GM04504 (cell line): ENCODE measurements at regions not wholly inside any gene's neighbourhood (a gene's known extent, or its start where the extent isn't known, plus 50 kb on each side); places are given as distances from the start of the nearest gene placed in this dataset.

Experiments
- DNase-seq: peaks from one replicate; pipeline ENCODE4 v3.0.0-alpha.2; 2012; ENCODE audit warnings: low read depth

DNA sequence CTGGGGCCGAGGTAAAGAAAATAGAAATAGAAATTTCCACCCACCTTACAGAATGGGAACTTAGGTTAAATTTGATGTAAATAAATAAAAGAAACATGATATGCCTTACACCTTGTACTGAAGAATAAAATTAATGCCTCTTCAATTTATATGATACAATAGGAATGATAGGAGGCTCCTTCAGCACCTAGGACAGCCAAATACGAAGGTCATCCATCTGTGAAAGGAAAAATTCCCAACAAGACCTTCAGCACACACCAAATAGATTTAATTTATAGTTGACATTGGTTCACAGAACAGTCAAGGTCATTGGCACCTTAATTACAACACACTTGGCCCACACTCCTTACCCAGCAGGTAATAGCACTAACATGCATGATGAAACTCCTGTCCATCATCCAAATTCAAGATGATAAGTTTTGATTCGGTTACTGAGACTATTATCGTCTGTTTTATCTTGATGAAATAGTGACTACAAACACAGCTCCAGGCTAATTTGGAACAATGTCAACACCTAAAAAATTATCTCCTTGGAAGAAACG lies 250.9 kb downstream of the SNX13 start:
- no peak for DNase-seq

DNA sequence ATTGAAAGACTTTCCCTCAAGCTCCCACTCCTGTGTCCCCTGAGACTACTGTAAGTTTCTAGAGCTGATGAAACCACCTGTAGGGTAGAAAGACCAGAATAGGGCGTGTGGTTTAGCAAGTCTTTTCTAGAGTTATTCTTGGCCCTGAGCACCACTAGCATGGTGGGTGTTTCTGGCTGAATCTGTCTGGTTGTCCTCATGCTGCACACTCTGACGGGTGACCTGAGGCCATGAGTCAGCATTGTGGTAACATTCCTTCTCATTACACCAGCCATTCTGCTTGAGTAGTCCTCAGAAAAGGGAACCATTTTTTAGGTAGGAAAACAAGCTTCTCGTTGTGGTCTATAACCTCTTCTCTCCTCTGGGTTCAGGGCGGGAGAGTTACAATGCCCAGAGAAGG lies 250.3 kb downstream of the SNX13 start:
- DNase-seq = no peak

DNA sequence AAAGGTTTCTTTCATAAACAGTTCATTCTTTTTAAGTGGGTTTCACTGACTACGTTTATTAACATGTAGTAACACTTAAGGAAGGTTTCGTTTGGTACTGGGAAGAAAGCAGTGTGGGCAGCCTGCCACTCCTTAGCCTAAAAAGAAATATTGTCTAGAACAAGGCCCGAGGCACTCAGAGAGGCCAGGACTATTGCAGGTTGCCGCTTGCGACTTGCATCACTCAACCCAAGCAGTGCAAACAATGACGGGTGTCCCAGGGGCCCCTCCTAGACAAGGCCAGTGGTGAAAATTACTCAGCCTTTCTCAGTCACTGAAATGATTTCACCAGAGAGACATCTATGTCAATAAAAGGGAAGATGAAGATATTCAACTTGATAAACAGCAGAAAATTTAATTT lies 243.9 kb downstream of the SNX13 start:
- no peak for DNase-seq

DNA sequence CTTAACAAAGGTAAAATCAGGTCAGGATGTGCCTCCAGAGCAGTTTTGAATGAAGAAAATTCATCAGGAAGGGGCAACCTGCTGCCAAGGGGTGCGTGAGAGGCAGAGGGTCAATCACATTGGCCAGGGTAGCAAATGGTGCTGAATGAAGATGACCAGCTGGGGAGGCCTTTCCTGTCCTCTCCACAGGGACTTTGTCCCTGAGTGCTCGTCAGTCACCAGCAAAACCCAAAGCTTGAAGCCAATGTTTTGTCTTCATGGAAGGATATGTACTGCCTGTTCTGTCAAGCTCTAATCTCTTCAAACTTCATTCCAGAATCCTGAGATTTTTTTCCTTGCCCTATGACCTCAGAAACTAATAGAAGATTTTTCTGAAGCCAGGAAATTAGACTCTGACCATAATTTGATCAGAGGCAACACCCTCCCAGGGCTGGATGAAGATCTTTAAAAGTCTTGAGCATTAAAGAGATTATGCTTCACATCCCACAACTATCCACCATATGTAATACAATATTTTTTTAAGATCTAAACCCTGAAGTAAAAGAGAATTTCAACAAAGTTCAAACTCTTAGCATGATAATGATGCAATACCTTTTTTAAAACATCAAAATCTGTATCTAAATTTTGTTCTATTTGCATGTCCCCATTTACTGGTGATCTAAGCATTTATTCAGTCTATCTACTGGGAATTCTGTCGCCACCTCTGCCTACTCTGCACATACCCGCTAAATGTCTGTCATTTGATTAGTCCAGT lies 243.0 kb downstream of the SNX13 start:
- no peak for DNase-seq

DNA sequence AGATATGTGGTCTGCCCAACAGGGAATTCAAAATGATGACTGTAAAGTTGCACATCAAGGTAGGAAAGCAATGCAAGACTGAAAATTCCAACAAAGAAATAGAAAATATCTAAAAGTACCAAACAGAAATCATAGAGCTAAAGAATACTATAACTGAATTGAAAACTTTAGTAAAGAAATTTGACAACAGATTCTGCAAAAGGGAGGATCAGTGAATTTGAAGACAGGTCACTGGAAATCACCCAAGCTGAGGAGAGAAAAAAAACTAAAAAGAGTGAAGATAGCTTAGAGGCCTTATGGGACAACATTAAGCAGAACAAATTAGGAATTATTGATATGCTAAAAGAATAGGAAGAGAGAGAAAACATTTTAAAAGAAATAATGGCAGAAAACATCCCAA lies 240.6 kb downstream of the SNX13 start:
- no peak for DNase-seq

DNA sequence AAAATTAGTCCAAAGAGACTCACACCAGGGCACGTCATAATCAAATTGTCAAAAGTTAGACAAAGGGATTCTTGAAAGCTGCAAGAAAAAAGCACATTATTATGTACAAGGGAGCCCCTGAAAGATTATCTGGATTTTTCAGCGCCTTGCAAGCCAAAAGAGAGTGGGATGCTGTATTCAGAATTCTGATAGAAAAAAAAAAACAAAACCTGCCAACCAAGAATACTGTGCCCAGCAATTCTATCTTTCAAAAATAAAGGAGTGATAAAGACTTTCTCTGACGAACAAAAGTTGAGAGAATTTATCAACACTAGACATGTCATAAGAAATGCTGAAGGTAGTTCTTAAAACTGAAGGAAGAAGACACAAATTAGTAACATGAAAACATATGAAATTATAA lies 240.2 kb downstream of the SNX13 start:
- DNase-seq = no peak

DNA sequence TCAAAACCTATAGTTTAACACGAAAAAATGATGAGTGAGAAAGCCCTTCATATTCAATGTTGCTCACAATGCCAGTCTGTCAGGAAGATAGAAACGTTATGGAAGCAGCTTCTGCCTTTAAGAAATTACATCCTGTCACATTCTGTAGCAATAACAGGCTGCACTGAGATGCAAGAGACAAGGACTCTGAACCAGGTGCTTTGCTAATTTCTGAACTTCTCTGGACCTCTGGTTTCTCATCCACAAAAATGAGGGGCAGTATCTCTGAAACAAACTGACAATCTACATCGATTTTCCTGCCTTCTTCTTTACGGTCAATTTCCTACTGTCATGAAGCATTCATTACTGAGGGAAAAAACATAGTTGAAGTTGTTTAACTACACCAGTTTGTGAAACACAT lies 234.0 kb downstream of the SNX13 start:
- no peak for DNase-seq

DNA sequence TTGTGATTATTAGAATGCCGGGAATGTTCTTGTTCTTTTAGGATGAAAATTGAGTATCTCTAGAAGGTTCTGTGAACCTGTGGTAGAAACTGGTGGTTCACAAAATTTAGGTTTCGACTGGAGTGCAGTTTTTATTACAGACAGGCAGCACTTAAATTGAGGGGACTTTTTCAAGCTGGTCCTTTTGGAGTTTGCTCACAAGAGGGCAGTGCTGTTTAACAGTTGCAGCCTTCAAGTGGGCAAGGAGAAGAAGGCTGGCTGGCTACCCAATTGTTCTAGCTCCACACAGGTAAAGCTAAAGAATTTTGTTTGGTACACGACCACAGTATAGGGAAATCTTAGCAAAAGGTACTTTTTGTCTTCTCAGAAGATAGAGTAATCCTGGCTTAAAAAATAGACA lies 233.6 kb downstream of the SNX13 start:
- DNase-seq = peak; percentile 52

DNA sequence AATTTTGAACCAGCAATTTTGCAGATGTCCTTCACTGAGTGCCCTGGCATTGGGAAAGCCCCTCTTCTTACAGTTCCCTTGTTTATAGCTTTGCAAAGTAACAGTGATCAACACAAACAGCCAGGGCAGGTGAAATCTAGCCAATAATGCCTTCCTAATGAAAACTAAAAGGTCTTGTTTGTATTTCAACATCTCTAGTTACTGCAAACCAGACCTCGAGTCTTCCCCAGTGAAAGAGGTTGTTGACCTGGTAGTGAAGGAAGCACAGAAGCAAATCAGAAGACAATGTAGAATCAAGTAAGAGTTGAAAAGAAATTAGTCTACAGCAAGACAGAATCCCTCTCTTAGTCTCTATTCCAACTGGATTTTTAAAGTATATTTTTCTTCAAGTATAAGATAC lies 231.2 kb downstream of the SNX13 start:
- no peak for DNase-seq

DNA sequence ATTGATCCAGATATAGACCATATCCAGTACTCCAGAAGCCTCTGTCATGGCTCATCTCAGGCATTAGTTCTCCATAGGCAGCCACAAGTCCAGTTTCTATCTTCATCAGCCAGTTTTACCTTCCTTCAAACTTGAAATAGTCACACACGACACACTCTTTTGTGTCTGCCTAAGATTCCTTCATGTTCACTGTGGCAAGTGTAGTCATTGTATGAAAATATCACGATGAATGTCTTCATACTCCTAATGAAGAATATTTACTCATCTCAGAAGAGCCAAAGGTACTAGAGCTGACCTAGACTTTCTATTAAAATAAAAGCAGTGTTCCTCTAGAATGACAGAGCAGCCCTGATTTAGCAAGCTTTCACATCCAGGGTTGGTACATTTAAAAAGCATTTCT lies 230.7 kb downstream of the SNX13 start:
- no peak for DNase-seq

DNA sequence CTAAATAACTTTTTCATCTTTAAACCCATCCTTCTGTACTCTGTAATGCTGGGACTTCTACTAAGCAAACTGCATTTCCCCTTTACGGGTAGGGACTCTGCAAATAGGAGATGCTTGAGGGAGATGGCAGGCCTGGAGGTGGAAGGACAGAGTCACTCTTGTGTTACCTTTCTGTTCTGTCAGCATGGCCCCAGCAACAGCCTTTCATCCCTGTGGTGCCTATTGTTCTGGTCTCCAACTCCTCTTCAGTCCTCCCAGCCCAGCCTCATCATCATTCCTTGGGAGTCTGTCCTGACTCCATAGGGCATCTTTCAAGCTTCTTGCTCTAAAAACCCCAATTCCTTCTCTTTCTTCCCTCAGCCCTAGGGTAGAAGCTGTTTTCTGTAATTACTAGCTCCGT lies 230.0 kb downstream of the SNX13 start:
- no peak for DNase-seq

DNA sequence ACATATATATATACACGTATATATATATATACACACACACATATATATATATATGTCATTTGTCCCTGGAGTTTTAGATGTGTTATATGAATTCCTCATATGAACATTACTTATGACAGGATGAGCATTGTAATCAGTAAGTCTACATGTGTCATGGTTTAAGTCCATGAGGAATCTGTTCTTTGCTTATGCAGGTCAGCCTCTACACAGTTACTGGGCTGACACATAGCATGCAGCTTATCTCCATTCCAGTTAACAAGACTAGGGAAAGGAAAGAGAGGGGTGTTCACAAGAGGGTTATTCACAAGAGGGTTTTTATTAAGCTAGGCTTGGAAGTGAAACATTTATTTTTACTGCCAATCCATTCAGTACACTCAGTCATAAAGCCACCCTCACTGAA lies 226.7 kb downstream of the SNX13 start:
- DNase-seq = no peak

DNA sequence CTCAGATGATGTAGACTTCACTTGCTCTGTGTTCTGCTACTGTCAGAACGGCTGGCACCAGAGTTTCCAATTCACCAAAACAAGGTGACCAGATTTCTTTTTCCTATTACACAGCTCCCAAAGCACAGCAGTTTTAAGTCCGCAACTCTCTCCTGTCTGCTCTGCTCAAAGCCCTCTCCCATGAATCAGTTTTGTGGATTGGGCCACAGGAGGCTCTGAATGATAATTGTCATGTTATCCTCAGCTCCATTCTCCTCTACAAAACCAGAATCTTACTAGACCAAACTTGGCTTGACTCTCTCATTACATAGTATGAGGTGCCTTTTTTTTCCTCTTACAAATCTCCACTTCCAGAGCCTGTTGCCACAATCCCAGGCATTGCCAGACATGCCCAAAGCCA lies 223.5 kb downstream of the SNX13 start:
- DNase-seq = no peak

DNA sequence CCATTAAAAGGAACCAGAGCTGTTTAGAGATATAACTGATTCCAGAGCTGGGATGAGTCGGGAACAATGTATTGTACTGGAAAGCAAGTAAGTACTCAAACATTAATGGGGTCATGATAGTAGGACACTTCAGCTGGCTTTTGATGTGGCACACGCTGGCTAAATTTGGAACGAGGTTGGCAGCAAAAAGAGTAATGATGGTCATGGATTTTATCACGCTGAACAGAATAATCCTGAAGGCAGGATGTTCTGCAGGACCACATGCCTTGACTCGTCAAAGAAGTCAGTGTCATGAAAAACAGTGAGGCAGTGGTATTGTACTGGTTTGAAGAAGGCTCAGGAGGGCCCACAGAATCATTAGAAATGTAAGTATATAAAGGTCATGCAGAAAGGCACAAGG lies 220.3 kb downstream of the SNX13 start:
- no peak for DNase-seq

DNA sequence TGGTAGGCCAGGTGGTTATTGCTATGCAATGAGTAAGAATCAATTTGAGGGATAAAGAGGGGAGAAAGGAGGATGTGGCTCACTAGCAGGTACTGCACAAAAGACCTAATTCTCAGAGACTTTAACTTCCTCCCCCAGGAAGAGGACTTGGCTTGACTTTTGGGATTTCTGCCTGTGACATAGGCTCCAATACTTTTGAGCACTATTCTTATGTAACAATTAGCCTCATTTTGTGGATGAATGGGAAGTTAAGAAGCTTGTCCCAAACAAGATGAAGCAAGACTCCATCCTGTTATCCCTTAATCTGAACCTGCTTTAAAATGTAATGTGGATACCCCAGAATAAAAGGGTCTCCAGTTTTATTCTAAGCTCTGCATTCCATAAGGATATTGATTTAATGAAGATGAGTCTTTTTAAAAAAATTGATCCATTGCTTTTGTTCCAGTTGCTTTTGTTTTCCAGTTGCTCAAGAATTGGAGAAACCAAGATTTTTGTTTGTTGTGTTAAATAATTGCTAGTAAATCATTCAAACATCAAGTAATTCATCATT lies 218.5 kb downstream of the SNX13 start:
- DNase-seq = no peak

DNA sequence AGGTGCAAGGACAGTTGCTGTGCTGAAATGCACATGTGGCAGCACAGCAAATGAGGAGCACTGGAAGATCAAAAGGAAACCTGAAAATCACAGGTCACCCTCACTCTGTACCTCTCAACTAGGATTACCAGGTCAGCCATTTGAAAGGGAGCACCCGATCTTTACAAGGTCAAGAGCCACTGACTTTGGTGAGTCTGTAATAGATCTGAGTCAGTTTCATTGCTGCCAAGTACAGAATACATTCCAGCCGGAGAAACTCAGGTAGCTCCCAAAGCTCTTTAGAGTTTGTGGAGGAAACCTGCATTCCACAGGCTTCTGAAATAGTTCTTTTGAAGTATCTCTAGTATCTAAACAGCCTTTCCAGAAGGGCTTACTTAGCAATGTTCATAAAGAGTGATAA lies 217.5 kb downstream of the SNX13 start:
- DNase-seq = no peak

DNA sequence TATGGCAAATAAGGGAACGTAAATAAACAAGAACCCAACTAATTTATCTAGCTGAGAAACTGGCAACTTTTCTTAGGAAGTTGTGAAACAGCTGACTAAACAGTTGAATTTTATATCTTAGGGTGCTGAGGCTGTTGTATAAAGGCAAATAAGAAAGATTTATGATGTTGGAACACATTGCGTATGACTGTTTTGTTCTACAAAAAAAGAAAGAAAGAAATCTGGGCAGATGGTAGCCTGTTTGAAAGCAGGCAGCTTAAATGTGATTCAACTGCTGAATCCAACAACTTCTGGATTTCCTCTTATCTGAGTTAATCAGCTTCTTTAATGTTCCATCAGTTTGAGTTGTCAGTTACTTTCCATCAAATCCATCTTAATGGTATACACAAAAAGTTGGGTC lies 214.5 kb downstream of the SNX13 start:
- peak; percentile 39 for DNase-seq

DNA sequence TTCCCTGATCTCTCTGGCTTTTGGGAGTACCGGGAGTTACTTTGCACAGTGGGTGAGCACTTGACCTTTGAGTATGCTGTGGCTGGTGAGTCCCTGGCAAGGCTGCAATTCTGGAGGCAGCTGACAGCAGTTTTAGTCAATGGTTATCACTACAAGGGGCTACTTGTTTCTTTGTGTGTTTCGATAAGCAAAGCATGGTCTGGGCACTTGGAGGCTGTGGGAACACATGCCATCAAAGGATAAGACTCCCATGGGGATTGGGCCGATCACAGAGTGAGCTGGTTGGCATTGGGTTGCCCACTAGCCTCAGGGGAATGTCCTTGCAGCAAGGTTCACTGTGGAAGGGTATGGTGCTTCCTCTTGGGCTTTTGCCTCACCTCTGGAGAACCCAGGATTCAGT lies 208.2 kb downstream of the SNX13 start:
- DNase-seq = no peak
